H9 (cell line): ENCODE measurements at regions not wholly inside any gene's neighbourhood (a gene's known extent, or its start where the extent isn't known, plus 50 kb on each side); places are given as distances from the start of the nearest gene placed in this dataset.

Experiments used
- DNase-seq: peaks from one replicate; pipeline ENCODE4 v3.0.0-alpha.2; 2017
- H2AFZ ChIP-seq: one replicate; pipeline ENCODE4 v1.6.1; 2013; ENCODE audit warnings: mild to moderate bottlenecking, low read length, control low read depth, moderate library complexity
- H2AK5ac ChIP-seq: 2 replicates; pipeline ENCODE4 v1.6.1; 2013; ENCODE audit warnings: low read length, control low read depth, mixed read lengths; ENCODE audit not compliant: insufficient read length
- H2BK120ac ChIP-seq: one replicate; pipeline ENCODE4 v1.6.1; 2013; ENCODE audit warnings: low read depth, mild to moderate bottlenecking, low read length, control low read depth, inconsistent platforms; ENCODE audit not compliant: poor library complexity, severe bottlenecking
- H2BK12ac ChIP-seq: 2 replicates; pipeline ENCODE4 v1.6.1; 2013; ENCODE audit warnings: low read length, control low read depth, mixed read lengths, low read depth; ENCODE audit not compliant: insufficient read length
- H2BK15ac ChIP-seq: 2 replicates; pipeline ENCODE4 v1.6.1; 2013; ENCODE audit warnings: low read depth, low read length, control low read depth
- H2BK20ac ChIP-seq: one replicate; pipeline ENCODE4 v1.6.1; 2013; ENCODE audit warnings: low read depth, mild to moderate bottlenecking, low read length, control low read depth, inconsistent platforms; ENCODE audit not compliant: poor library complexity, severe bottlenecking
- H2BK5ac ChIP-seq: 2 replicates; pipeline ENCODE4 v1.6.1; 2013; ENCODE audit warnings: low read length, control low read depth, mixed read lengths; ENCODE audit not compliant: insufficient read length
- H3K14ac ChIP-seq: 2 replicates; pipeline ENCODE4 v1.6.1; 2013; ENCODE audit warnings: low read length, control low read depth; ENCODE audit not compliant: insufficient read depth
- H3K18ac ChIP-seq: 2 replicates; pipeline ENCODE4 v1.6.1; 2013; ENCODE audit warnings: low read depth, mild to moderate bottlenecking, mixed read lengths, low read length, control low read depth; ENCODE audit not compliant: insufficient read length
- H3K23ac ChIP-seq: 2 replicates; pipeline ENCODE4 v1.6.1; 2013; ENCODE audit warnings: low read length, control low read depth, mixed read lengths, low read depth; ENCODE audit not compliant: insufficient read length
- H3K23me2 ChIP-seq: 2 replicates; pipeline ENCODE4 v1.6.1; 2013; ENCODE audit warnings: low read depth, mild to moderate bottlenecking, mixed read lengths, low read length, control low read depth; ENCODE audit not compliant: insufficient read length, poor library complexity, severe bottlenecking
- H3K27ac ChIP-seq: 2 replicates; pipeline ENCODE4 v1.5.1; 2013; ENCODE audit warnings: low read length, control low read depth, mixed read lengths, low read depth; ENCODE audit not compliant: insufficient read length
- H3K27me3 ChIP-seq: 2 replicates; pipeline ENCODE4 v1.6.1; 2013; ENCODE audit warnings: low read length, control low read depth, inconsistent platforms; ENCODE audit not compliant: insufficient read depth
- H3K4ac ChIP-seq: 2 replicates; pipeline ENCODE4 v1.6.1; 2013; ENCODE audit warnings: low read depth, mild to moderate bottlenecking, control low read depth, inconsistent platforms, low read length, moderate library complexity
- H3K4me1 ChIP-seq: 2 replicates; pipeline ENCODE4 v1.6.1; 2013; ENCODE audit warnings: low read length, control low read depth, inconsistent platforms; ENCODE audit not compliant: insufficient read depth
- H3K4me2 ChIP-seq: 2 replicates; pipeline ENCODE4 v1.6.1; 2013; ENCODE audit warnings: low read length, control low read depth, mixed read lengths; ENCODE audit not compliant: insufficient read length, insufficient read depth
- H3K56ac ChIP-seq: 2 replicates; pipeline ENCODE4 v1.6.1; 2013; ENCODE audit warnings: low read depth, mild to moderate bottlenecking, mixed read lengths, low read length, control low read depth; ENCODE audit not compliant: insufficient read length
- H3K79me1 ChIP-seq: 2 replicates; pipeline ENCODE4 v1.6.1; 2013; ENCODE audit warnings: low read depth, mild to moderate bottlenecking, moderate library complexity, low read length, control low read depth, inconsistent platforms; ENCODE audit not compliant: insufficient read depth, poor library complexity, severe bottlenecking
- H3K79me2 ChIP-seq: 2 replicates; pipeline ENCODE4 v1.6.1; 2013; ENCODE audit warnings: low read length, control low read depth, inconsistent platforms; ENCODE audit not compliant: insufficient read depth
- H3K9ac ChIP-seq: 2 replicates; pipeline ENCODE4 v1.6.1; 2013; ENCODE audit warnings: low read length, control low read depth, mixed read lengths; ENCODE audit not compliant: insufficient read length; ENCODE audit errors: extremely low read depth
- H3K9me3 ChIP-seq: one replicate; pipeline ENCODE4 v1.6.1; 2013; ENCODE audit warnings: low read depth, low read length, inconsistent platforms; ENCODE audit not compliant: control insufficient read depth
- H3T11ph ChIP-seq: one replicate; pipeline ENCODE4 v1.6.1; 2013; ENCODE audit warnings: mild to moderate bottlenecking, low read length, control low read depth, inconsistent platforms
- H4K20me1 ChIP-seq: one replicate; pipeline ENCODE4 v1.6.1; 2013; ENCODE audit not compliant: control insufficient read depth, insufficient read length, insufficient read depth
- H4K5ac ChIP-seq: 2 replicates; pipeline ENCODE4 v1.6.1; 2013; ENCODE audit warnings: low read depth, mild to moderate bottlenecking, mixed read lengths, low read length, control low read depth; ENCODE audit not compliant: insufficient read length
- H4K8ac ChIP-seq: replicated peaks from 2 replicates; pipeline ENCODE4 v1.6.1; 2013; ENCODE audit warnings: low read length, control low read depth, mixed read lengths, low read depth; ENCODE audit not compliant: insufficient read length
- H4K91ac ChIP-seq: 2 replicates; pipeline ENCODE4 v1.6.1; 2013; ENCODE audit warnings: low read depth, mild to moderate bottlenecking, moderate library complexity, mixed read lengths, low read length, control low read depth; ENCODE audit not compliant: insufficient read length
- H3K27ac Mint-ChIP-seq, 3 experiments: 2 replicates in 2 of 3; 3 replicates in 1 of 3; pipeline ENCODE4 v1.8.0; 2020 to 2021; ENCODE audit warnings: mixed read lengths in 3 of 3, mild to moderate bottlenecking in 1 of 3, moderate library complexity in 1 of 3
- H3K27me3 Mint-ChIP-seq: 2 replicates; pipeline ENCODE4 v1.8.0; 2021; ENCODE audit warnings: low read depth, mild to moderate bottlenecking, moderate library complexity, mixed read lengths
- H3K36me3 Mint-ChIP-seq, 3 experiments: 2 replicates in 2 of 3; 3 replicates in 1 of 3; pipeline ENCODE4 v1.8.0; 2020 to 2021; ENCODE audit warnings: low read depth in 3 of 3, mixed read lengths in 3 of 3; ENCODE audit not compliant: insufficient read depth in 1 of 3
- H3K4me1 Mint-ChIP-seq, 2 experiments: 2 replicates each; pipeline ENCODE4 v1.8.0; 2020; ENCODE audit warnings: mixed read lengths in 2 of 2
- H3K4me3 Mint-ChIP-seq, 2 experiments: 2 replicates in 1 of 2; 3 replicates in 1 of 2; pipeline ENCODE4 v1.8.0; 2020 to 2021; ENCODE audit warnings: mild to moderate bottlenecking in 2 of 2, mixed read lengths in 2 of 2, moderate library complexity in 1 of 2
- H3K9me3 Mint-ChIP-seq, 2 experiments: 2 replicates in 1 of 2; 3 replicates in 1 of 2; pipeline ENCODE4 v1.8.0; 2020; ENCODE audit warnings: mild to moderate bottlenecking in 2 of 2, mixed read lengths in 2 of 2, moderate library complexity in 1 of 2
- CTCF ChIP-seq: fragments of 200-600 bp; sonication (generic); conservative IDR thresholded peaks from 3 replicates; pipeline ENCODE4 v1.8.0; 2021; ENCODE audit warnings: antibody characterized with exemption, mild to moderate bottlenecking

DNA sequence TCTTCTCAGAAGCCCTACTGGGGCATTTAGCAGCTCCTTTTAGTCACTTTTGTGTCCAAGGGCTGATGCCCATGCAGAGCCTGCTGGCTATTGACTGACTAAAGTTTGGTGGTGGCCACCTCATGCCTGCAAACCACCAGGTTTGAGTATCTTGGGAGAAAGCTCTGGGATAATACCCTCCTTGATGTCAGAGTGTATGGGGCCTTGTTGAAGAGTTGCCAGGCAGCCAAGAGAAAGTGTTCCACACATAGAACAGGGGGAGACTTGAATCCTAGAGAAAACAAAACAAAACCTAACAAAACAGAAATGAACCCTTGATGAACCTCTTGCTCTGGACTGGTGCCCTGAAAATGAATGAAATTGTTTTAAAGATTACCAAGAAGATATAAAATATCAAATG lies 1024.6 kb downstream of the SORCS1 start:
- Histone ChIP-seq H4K20me1 (no peaks in the 10 kb centered on the region), H3K4me1 (no peaks in the 10 kb centered on the region), H4K8ac (no peak overlapping the region), H3K18ac (no peak overlapping the region), H2BK12ac (no peak overlapping the region), H3K27ac (no peak overlapping the region), H3K4me2 (no peak overlapping the region), H3K9ac (no peak overlapping the region), H2BK15ac (no peak overlapping the region), H3K14ac (no peak overlapping the region), H3K79me1 (no peaks in the 10 kb centered on the region), H3K27me3 (no peaks in the 10 kb centered on the region), H3K79me2 (no peaks in the 10 kb centered on the region), H3K9me3 (no peaks in the 10 kb centered on the region), H2BK5ac (no peak overlapping the region), H2AK5ac (no peak overlapping the region), H2AFZ (no peak overlapping the region), H2BK20ac (no peak overlapping the region), H3K23ac (no peak overlapping the region), H4K5ac (no peak overlapping the region), H3K23me2 (no peaks in the 10 kb centered on the region), H2BK120ac (no peak overlapping the region), H3T11ph (no peak overlapping the region), H4K91ac (no peak overlapping the region), H3K56ac (no peak overlapping the region), H3K4ac (no peak overlapping the region)
- H3K4me3 Mint-ChIP-seq: no peak overlapping the region
- H3K27ac Mint-ChIP-seq: no peak overlapping the region
- H3K27me3 Mint-ChIP-seq: no peaks in the 10 kb centered on the region
- no peaks in the 10 kb centered on the region for H3K36me3 Mint-ChIP-seq
- DNase-seq: no peak
- no peaks in the 10 kb centered on the region for H3K4me1 Mint-ChIP-seq
- no peak for TF ChIP-seq CTCF
- H3K9me3 Mint-ChIP-seq: no peaks in the 10 kb centered on the region
